ENCODE measurements at regions not wholly inside any gene's neighbourhood (a gene's known extent, or its start where the extent isn't known, plus 50 kb on each side); places are given as distances from the start of the nearest gene placed in this dataset.

DNA sequence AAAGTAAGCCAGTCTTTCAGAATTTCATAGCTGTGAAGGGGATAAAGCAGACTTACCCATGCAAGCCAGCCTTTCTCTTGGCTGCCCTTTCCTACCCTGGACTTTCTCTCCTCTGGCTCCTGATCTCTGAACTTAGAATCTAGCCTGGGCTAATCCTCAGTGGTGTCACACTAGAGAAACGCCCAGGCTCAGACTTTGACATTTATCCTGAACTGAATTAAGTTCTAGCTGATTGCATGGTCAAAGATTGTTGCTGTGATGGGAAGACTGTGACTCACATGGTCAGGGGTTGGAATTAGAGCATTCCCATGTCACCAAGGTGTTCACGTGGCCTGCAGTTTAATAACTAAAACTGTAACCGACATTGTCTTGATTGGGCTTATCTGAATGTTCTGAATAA, 469.5 kb upstream of the FAT1 start:
- no peak for DNase-seq

DNA sequence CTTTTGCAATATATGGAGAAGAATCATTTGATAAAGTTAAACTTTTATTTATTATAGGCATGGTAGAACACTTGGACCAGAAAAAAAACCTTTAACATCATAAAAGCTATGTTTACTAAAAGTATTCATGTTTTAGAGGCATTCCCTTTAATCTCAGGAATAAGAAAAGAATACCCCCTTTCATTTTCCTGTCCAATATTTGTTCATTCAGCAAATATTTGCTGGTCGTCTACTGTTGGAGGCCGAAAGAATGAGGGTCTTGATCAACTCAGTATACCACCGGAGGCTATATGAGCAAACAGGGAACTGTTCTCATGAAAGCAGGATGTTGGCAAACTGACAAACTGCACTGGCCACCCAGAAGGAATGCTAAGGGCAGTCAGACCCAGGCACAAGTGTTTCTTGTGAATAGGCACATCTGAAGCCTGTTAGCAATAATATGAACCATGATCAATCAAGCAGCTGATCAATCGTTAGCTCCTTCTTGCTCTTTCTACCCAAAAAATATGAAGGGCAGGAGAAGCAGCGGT, 480.8 kb upstream of the FAT1 start:
- no peak for DNase-seq

DNA sequence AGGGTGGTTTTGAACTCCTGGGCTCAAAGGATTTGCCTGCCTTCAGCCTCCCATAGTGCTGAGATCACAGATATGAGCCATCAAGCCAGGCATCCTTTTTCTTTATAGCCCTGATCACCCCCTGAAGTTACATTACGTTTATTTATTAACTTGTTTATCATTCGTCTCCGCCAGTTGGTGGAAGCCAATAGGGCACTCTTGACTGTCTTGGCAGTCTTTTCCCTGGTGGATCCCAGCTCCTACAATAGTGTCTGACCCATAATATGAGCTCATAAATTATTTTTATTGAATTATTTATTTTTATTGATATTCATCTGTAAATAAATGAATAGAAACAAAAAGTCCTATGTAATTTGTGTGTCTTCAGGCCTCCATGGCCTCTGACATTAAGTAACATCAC, 484.3 kb upstream of the FAT1 start:
- no peak for DNase-seq

DNA sequence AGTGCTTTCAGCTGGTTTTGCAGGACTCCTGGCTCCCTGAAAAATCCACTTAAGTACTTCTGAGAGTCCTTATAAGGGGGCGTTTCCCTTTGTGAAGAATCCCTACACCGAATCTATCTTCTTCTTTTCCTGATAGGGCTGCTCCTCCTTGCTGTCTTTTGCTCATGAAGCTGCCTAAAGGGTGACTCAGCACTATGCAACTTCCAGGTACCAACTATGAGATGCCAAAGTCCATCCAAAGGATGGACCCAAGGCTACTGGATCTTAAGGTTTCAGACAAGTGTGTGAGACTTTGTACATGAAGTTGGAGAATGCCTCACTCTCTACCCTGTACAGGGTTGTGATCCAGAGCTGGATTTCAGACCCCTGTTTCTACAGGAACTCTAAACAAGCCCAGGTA, 485.0 kb upstream of the FAT1 start:
- DNase-seq: no peak

DNA sequence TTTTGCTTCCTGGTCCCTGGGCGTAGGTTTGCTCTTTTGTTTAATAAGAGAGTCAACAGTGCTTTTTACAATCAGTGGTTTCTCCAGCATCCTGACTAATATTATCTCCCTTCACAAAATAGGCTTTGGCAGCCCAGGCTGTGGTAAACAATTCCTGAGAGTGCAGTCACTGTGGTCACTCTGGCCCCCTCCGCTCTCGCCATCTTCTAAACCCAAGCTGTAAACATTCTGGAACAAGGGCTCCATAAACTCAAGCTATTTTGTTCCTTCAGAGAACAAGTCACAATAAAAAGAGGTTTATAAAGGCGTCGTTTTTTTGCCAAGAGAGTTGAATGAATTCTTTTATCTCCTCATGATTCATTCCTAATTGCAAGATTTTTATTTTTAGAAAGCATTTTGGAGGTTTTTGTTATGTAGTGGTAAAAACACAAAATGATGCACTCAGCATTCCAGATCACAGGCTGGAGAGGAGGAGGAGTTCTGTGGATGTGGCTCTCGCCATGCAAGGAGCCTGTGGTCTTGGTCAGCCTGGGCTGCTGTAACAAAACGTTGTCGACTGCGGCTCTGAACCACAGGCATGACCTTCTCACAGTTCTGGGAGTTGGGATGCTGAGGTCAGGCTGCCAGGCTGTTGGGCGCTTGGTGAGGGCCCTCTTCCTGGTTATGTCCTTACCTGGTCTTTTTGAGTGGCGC, 486.4 kb upstream of the FAT1 start:
- DNase-seq: no peak

DNA sequence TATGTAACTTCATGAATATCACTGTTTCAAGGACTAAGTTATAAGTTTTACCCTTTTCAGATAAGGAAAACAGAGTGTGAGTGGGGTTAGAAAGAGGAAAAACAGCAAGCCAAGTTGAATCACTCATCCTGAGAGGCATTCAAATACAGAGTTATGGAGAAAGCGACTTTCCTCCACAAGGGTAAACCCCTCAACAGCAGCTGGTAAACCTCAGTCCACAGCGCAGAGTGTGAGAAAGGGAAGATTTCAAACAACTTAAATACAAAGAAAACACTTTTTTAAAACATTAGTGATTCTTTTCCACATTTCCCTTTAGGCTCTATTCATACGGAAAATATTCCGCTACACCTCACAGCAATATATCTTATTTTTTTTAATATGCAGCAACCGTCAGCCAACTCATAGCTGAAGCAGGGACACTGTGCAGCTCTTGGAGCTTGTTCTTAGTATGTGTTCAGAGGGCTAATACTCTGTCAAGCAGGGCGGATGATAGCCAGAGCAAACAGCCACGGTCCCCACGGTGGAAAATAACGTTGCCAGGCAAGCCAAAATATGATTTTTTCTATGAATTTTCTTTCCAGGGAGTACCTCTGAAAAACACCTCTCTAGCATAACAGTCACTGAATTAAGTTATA, 488.9 kb upstream of the FAT1 start:
- no peak for DNase-seq

DNA sequence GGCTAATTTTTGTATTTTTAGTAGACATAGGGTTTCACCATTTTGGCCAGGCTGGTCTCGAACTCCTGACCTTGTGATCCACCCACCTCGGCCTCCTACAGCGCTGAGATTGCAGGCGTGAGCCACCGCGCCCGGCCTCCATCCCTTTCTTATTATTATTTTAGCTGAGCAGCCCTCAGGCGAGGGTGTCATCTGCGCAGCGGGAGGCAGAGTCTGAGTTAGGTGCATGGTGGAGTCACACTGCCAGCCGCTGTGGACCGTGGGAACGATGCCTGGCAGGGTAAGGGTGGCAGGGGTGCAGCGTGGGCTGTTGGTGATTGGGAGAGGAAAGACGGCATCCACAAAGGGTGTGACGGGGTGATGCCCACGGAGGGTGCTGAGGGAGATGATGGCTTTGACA, 491.8 kb upstream of the FAT1 start:
- DNase-seq: no peak

DNA sequence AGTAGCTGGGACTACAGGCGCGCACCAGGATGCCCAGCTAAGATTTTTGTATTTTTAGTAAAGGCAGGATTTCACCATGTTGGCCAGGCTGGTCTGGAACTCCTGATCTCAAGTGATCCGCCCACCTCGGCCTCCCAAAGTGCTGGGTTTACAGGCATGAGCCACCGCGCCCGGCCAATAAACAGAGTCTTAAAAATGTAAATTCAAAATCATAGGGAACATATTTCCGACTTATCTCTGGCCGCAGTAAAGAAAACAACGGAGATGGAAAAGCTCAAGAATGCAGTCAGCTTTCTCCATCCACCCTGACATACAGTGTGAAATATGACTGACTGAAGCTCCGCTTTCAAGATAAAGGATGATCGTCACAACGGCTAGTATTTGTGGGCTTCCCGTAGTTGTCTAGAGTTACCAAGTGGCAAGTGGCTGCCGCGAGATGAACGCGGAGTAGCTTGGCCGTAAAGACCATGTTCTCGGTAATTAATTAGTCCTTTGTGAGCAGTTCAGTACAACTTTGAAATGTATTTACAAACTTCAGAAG, 495.1 kb upstream of the FAT1 start:
- DNase-seq: no peak

DNA sequence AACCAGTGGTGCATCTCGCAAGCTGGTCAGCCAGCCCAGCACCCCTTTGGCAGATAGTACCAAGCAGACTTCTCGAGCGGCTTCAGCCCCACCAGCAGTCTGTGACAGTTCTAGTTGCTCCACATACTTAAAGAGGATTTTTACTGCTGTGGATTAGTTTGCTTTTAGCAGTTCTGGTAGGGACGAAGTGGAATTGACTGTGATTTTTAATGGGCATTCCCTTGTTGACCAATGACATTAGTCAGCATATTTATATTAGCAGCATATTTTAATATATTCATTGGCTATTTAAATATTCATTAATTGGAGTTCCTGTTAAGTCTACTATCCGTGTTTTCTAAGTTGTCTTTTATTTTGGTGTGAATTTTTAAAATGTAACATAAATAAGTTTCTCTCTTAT, 500.9 kb upstream of the FAT1 start:
- no peak for DNase-seq

DNA sequence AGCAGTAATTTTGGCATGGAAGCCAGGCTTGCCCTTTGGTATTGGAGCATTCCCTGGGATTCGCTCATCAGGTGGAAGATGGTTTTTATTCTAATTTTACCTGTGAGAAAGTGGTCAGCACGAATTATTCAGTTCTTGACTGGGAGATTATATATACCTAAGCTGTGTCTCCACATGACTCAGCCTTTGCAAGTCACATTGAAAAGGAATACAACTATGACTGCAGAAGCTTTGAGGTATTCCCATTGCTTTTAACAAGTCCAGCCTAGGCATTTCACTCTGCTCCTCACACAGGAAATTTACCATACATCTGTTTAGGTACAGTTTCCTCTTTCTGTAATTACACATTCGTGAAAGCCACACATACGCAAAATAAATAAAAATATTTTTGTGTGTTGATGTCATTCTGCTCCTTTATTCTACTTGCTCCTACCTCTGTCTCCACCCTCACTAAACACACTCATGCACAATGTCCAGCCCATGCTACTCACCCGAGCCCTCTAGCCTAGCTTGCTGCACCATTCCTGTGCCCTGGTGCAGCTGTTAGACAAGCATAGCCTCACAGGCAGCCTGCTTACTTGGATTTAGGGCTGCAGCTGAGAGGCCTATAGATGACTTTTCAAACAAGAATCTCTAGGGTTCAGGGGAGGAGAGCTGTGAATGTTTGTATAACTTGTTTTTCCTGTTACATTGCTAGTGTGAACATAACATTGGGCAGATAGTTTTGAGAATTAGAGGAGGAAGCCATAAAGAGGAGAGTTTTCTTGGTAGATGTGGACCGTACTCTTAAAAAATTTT, 504.4 kb upstream of the FAT1 start:
- DNase-seq: no peak

DNA sequence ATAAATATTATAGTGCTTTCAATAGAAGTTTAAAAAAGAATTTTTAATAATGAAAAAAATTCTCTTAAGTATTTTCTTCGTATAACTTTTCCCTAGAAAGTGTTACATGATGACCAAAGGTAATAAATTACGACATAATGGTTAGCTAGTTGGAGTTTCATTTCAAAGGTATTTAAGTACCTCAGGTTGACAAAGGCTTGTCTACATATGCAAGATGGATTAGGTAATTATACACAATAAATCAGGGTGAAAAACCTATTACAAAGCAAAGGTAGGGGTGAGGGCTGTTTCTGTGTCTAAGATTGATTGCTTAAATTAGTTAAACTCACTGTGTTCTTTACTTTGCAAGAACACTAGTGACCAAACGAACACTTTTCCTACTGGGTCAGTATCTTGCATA, 508.5 kb upstream of the FAT1 start:
- DNase-seq: no peak

DNA sequence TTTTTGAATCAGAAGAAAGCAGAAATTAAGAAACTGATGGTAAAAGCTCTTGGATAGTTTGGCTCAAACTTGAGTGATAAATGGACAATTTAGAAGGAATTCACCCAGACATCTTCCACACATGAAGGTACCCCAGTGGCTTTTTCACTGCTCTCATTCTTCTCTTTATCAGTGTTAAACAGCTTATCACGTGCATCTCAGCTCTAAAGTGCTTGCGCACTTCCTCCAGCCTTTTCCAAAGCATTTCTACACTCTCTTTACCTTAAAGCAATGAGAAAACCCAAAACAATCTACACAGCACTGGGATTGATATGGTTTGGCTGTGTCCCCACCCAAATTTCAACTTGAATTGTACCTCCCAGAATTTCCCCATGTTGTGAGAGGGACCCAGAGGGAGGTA, 509.1 kb upstream of the FAT1 start:
- no peak for DNase-seq

DNA sequence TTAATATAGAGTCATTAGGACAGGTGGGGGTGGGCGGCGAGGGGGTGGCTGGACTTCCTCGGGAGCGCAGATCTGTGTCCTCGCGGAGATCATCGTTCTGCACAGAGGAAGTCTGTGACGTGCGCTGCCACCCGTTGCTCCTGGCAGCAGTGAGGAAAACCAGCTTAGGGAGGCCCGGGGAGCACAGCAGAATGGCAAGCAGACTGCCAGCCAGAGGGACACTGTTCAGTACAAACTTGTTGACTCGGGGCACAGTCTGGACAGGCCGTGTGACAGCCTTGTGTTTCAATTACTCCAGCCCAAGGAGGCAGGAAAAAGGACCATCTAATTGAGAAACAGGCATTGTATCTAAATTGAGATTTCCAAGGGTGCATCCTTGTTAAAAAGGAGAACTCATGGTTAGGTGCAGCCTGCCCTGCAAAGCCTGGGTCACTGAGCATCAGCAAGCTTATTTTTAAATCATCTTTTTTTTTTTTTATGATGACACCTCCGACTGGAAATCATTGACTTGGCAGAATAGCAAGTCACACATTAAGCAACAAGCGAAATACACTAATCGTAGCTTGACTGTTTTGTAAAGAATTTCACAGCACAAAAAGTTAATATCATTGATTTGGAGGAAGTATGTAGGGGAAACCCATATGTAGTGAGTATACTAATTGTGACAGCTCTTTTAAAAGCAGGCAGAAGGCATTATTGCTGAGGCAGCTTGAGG, 512.0 kb upstream of the FAT1 start:
- no peak for DNase-seq

DNA sequence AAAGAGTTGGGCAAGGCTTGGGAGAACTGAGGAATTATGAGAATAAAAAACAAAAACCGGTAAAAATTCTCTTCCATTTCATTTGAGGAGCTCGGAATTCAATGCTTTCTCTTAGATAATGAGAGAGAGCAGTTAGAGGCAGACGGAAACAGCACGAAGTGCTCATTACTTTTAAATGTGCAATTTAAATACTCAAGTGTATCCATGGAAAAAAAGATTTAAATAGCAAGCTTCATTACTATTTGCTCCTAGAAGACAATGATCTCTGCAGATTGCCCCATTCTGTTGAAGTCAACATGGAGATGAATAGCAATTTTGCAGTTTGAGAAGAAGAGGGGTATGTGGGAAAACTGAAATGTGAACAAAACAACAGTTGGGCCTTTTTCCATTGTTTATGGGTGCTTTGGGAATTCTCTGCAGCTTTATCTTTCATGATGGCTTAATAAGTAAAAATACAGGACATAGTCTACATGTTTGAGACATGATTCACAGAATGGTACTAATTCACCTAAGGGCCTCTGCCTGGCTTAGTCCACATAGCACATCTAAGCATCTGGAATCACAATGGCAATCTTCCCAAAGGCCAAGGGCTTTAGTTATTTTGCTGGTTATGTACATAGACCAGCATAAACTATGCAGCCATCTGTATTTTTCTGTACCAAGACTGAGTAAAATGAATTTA, 512.7 kb upstream of the FAT1 start:
- no peak for DNase-seq

DNA sequence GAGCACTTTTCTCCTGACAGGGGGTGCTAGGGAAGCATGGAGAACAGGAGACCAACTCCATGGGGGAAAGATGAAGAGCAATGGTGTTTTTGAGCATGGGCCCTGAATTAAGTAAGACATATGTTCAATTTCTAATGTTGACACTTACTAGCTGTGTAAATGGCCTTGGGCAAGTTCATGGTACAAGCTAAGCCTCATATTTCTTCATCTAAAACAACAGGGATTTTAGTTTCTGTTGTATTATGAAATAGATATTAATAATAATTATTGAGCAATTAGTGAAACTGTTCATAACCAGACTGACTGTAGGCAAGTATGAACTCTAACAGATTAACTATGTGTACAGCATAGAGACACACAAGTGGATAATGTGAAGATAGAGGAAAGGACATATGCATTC, 515.0 kb upstream of the FAT1 start:
- DNase-seq: no peak

DNA sequence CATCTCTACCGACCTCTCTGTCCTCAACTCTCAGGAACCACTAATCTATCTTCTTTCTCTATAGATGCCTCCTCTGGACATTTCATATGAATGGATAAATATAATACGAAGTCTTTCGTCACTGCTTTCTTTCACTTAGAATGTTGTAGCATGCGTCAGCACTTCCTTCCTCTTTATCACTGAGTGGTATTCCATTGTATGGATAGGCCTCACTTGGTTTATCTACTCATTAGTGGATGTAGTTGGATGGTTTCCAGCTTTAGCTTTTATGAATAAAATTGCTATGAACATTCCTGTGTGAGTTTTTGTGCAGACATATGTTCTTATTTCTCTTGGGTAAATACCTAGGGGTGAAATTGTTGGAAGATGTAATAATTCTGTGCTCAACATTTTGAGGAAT, 528.2 kb upstream of the FAT1 start:
- no peak for DNase-seq

DNA sequence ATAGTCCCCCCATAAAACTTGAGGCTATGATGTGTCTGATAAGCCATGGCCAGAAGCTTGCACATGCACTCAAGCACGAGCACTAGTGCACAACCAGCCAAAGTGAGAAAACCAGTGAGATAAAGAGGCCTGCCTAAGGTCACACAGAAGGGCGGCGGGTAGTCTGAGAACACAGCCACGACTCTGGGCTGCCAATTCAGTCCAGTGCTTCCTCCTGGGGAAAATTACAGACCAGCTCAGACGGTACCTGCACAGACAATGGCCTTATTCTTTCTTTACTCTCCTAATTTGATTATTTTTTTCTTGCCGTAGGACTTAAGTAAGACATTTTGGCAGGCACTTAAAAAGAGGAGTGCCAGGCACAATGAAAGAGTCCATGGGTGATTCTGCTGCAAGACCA, 533.2 kb upstream of the FAT1 start:
- no peak for DNase-seq

DNA sequence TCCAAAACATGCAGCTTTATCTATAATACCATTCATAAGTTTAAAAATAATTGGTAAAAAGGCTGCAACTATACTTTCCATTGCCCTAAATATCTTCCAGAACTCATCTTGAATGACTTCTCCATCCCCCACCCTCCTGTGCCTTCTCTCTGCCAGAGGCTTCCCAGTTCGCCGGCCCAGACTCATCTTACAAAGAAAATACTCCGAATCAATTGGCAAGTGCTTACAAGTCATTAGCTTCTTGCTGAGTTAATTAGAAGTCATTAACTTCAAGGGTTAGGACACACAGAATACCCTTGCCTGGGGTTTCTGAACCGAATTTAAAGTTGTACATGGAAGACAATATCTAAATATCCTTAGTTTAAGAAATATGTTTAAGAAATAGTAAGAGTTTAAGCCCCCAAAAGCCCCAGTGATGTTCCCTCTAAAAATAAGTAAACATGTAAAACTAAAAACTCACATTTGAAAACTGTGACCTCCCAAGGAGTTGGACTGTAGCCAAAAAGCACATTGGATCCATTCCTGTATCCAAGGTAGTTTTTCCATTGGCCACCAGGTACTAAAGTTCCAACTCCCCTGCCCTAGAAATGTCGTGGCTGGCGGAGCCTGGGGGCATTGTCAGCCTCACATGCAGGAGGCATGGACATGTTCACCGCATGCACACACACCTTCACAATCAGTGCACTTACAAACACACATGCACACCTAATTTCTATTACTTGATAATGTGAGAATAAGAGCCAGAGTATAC, 535.2 kb upstream of the FAT1 start:
- DNase-seq: peak; percentile 58

DNA sequence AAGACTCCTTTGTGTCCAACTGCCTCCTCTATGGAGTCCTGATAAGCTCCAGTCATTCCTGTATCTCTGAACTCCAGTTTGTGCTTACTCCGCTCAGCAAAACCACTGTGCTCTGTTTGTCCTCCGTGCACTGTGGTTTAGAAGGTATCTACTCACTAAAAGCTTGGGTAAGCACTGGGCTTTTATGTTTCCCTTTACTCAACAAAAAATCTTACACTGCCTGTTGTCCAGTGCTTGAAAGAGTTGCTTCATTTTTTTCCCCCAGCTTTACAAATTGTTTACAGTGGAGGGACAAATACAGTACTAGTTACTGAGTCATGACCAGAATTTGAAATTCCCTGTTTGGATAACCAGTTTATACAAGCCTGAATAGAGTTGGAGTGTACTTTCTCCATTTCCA, 545.3 kb upstream of the FAT1 start:
- DNase-seq: no peak

DNA sequence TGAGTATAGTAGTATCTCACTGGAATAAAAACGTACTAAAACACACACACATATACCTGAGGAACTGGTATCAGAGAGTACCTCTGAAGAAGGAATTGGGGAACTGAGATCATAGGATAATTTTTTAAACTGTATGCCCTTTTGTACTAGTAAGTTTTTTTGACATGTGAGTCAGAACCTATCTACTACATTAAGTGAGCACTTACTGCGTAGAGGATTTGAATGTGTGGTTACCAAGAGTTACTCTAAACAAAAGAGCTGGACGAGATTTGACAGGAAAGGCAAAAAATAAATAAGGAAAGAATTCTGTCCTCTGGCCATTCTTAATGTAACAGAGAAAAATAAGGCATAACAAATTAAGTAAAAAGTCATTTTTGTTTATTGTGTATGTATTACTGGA, 546.5 kb upstream of the FAT1 start:
- no peak for DNase-seq

DNA sequence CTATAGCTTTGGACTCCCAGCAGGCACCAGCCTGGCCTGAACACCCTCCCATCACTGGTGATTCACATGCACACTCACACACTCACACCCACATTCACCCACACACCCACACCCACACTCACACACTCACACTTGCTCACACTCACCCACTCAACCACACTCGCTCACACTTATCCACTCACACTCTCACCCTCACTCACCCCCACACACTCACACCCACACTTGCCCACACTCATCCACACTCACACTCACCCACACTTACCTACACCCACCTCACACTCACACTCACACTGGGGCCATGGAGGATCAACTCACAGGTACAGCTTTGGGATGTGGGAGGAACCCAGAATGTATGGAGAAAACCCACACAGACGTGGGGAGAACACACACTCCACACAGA, 548.2 kb upstream of the FAT1 start:
- DNase-seq: no peak

DNA sequence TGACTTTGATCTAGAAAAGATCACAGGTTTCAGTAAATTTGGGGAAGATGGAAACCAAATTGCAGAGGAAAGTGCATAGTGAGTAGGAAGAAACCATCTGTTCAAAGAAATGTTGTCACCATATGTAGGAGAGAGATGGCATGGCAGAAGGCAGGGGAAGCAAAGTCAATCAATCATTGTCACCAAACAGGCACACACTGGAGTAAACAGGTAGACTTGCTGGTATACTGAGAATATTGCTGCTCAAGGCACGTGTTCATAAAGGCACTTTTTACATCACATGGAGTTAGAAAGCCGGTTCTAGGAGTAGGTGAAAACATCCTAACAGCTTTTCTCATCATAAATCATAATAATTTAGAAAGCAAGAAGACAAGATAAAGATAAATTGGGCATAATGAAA, 550.5 kb upstream of the FAT1 start:
- no peak for DNase-seq

All from NCI-H748 treated with DMSO at 0.1 percent for 48 hours (cell line).